WTC11 (cell line): ENCODE measurements at regions not wholly inside any gene's neighbourhood (a gene's known extent, or its start where the extent isn't known, plus 50 kb on each side); places are given as distances from the start of the nearest gene placed in this dataset.

ENCODE experiments used
- ATAC-seq: fragments of 200-7000 bp; cut with Tn5 transposase; 2 replicates; pipeline ENCODE4 v1.10.0; 2021; ENCODE audit warnings: mild to moderate bottlenecking, moderate library complexity
- CTCF ChIA-PET: fragments of 300-600 bp; sonication (Branson Sonifier 250); formaldehyde crosslinking; loops from one replicate; lab custom pipeline; 2021; ENCODE audit warnings: antibody characterized with exemption; lab: Charles Lee
- POLR2A ChIA-PET: fragments of 350-600 bp; sonication (Branson Sonifier 250); formaldehyde crosslinking; loops from one replicate; lab custom pipeline; 2021; ENCODE audit warnings: antibody characterized with exemption; lab: Charles Lee
- DNase-seq: peaks from one replicate; pipeline ENCODE4 v3.0.0; 2021; ENCODE audit warnings: low spot score
- H3K27ac Mint-ChIP-seq: 2 replicates; pipeline ENCODE4 v1.8.0; 2021; ENCODE audit warnings: mixed read lengths
- H3K27me3 Mint-ChIP-seq: 2 replicates; pipeline ENCODE4 v1.8.0; 2021; ENCODE audit warnings: low read depth, mild to moderate bottlenecking, moderate library complexity, mixed read lengths
- H3K36me3 Mint-ChIP-seq: 2 replicates; pipeline ENCODE4 v1.8.0; 2021; ENCODE audit warnings: mixed read lengths
- H3K4me1 Mint-ChIP-seq: 2 replicates; pipeline ENCODE4 v1.8.0; 2022; ENCODE audit warnings: mixed read lengths
- H3K4me3 Mint-ChIP-seq: 2 replicates; pipeline ENCODE4 v1.8.0; 2021; ENCODE audit warnings: mild to moderate bottlenecking, moderate library complexity, mixed read lengths
- H3K9me3 Mint-ChIP-seq: 2 replicates; pipeline ENCODE4 v1.8.0; 2021; ENCODE audit warnings: mixed read lengths
- ATF2 ChIP-seq: sonication (generic); formaldehyde crosslinking; IDR thresholded peaks from 2 replicates; pipeline ENCODE4 v1.8.1; 2022; ENCODE audit warnings: low read depth, missing genetic modification reagents, borderline replicate concordance
- CTCF ChIP-seq: fragments of 200-600 bp; IDR thresholded peaks from 2 replicates; pipeline ENCODE4 v1.8.0; 2022; ENCODE audit warnings: antibody characterized with exemption
- E2F4 ChIP-seq: sonication (generic); formaldehyde crosslinking; IDR thresholded peaks from 2 replicates; pipeline ENCODE4 v1.8.1; 2022; ENCODE audit warnings: low read depth, mild to moderate bottlenecking, moderate library complexity, missing genetic modification reagents, borderline replicate concordance
- ELF4 ChIP-seq: sonication (generic); formaldehyde crosslinking; IDR thresholded peaks from 2 replicates; pipeline ENCODE4 v1.8.1; 2022; ENCODE audit warnings: low read depth, mild to moderate bottlenecking, moderate library complexity, missing genetic modification reagents
- ETV6 ChIP-seq: sonication (generic); formaldehyde crosslinking; IDR thresholded peaks from 2 replicates; pipeline ENCODE4 v1.8.1; 2022; ENCODE audit warnings: mild to moderate bottlenecking, missing genetic modification reagents
- FOXP1 ChIP-seq: sonication (generic); formaldehyde crosslinking; IDR thresholded peaks from 2 replicates; pipeline ENCODE4 v1.8.0; 2022; ENCODE audit warnings: missing genetic modification reagents, mild to moderate bottlenecking, moderate library complexity, borderline replicate concordance
- GTF2I ChIP-seq: fragments of 250-450 bp; sonication (Bioruptor Pico); conservative IDR thresholded peaks from 2 replicates; pipeline ENCODE4 v1.4.0; 2021; ENCODE audit warnings: mild to moderate bottlenecking
- KAT7 ChIP-seq: sonication (generic); formaldehyde crosslinking; IDR thresholded peaks from 2 replicates; pipeline ENCODE4 v1.8.1; 2023; ENCODE audit warnings: missing genetic modification reagents, mild to moderate bottlenecking, borderline replicate concordance
- PRDM15 ChIP-seq: sonication (generic); formaldehyde crosslinking; IDR thresholded peaks from 2 replicates; pipeline ENCODE4 v1.8.0; 2022; ENCODE audit warnings: missing genetic modification reagents
- RELA ChIP-seq: sonication (generic); formaldehyde crosslinking; IDR thresholded peaks from 2 replicates; pipeline ENCODE4 v1.8.1; 2022; ENCODE audit warnings: missing genetic modification reagents, mild to moderate bottlenecking, borderline replicate concordance
- TEAD4 ChIP-seq: sonication (generic); formaldehyde crosslinking; IDR thresholded peaks from 2 replicates; pipeline ENCODE4 v1.8.0; 2022; ENCODE audit warnings: mild to moderate bottlenecking, missing genetic modification reagents
- TP53 ChIP-seq: sonication (generic); formaldehyde crosslinking; IDR thresholded peaks from 2 replicates; pipeline ENCODE4 v1.8.1; 2023; ENCODE audit warnings: mild to moderate bottlenecking, missing genetic modification reagents
- ZNF263 ChIP-seq: sonication (generic); formaldehyde crosslinking; IDR thresholded peaks from 2 replicates; pipeline ENCODE4 v1.8.1; 2022; ENCODE audit warnings: low read depth, mild to moderate bottlenecking, moderate library complexity, missing genetic modification reagents
- ZNF396 ChIP-seq: fragments of 250-450 bp; sonication (Bioruptor Pico); IDR thresholded peaks from 2 replicates; pipeline ENCODE4 v1.8.0; 2021; ENCODE audit warnings: mild to moderate bottlenecking, moderate library complexity, borderline replicate concordance
- ZNF423 ChIP-seq: fragments of 250-450 bp; sonication (Bioruptor Pico); IDR thresholded peaks from 2 replicates; pipeline ENCODE4 v2.1.2; 2022; ENCODE audit warnings: mild to moderate bottlenecking, moderate library complexity
- ZNF671 ChIP-seq: fragments of 250-450 bp; sonication (Bioruptor Pico); IDR thresholded peaks from 2 replicates; pipeline ENCODE4 v1.8.0; 2021; ENCODE audit warnings: mild to moderate bottlenecking

- no peaks in the 10 kb centered on the region for H3K27me3 Mint-ChIP-seq
- H3K4me3 Mint-ChIP-seq, result no peak overlapping the region
- H3K9me3 Mint-ChIP-seq, result no peaks in the 10 kb centered on the region
- H3K36me3 Mint-ChIP-seq, result no peaks in the 10 kb centered on the region
- peak; percentile 81 for ATAC-seq
- H3K4me1 Mint-ChIP-seq, result peaks cover 22% of the 10 kb centered on the region
- H3K27ac Mint-ChIP-seq, result no peak overlapping the region
- CTCF ChIA-PET, result interaction anchor here (0.5 to 2.3 kb wide), 25 partner anchors 9 to 768 kb away, joined by 3 to 25 read pairs (median 4); partner anchors contain the start of gene TLE4
- TF ChIP-seq CTCF (peak; percentile 44; the same call in 1 of the 2 replicates), FOXP1 (CRISPR knock-in tag) (no peak)
- TF ChIP-seq, all 79 proteins: peak for 1
- DNase-seq, result peak; percentile 52
- POLR2A ChIA-PET, result no interaction called here
Observed at GRCh38 chr9:79134654-79135053, 437.1 kb upstream of the TLE4 start.

- Mint-ChIP-seq H3K27ac (no peak overlapping the region), H3K4me1 (peaks cover 22% of the 10 kb centered on the region), H3K9me3 (no peaks in the 10 kb centered on the region), H3K36me3 (no peaks in the 10 kb centered on the region), H3K4me3 (no peak overlapping the region), H3K27me3 (no peaks in the 10 kb centered on the region)
- DNase-seq (no peak), ATAC-seq (no peak)
- ChIA-PET POLR2A (no interaction called here), CTCF (interaction anchor here (0.5 to 2.3 kb wide), 4 partner anchors 54 to 268 kb away, joined by 3 to 25 read pairs (median 4); no protein-coding TSS in a partner anchor)
- TF ChIP-seq ZNF396 (CRISPR knock-in tag) (no peak), GTF2I (CRISPR knock-in tag) (no peak), E2F4 (no peak), ZNF263 (no peak), ETV6 (CRISPR knock-in tag) (no peak), ATF2 (no peak), TEAD4 (CRISPR knock-in tag) (no peak), KAT7 (CRISPR knock-in tag) (no peak), RELA (no peak), PRDM15 (no peak), ELF4 (no peak), TP53 (CRISPR knock-in tag) (no peak), ZNF671 (no peak), CTCF (no peak), ZNF423 (CRISPR knock-in tag) (no peak)
Observed at GRCh38 chr9:79135681-79136415, 435.9 kb upstream of the TLE4 start.
